ENCODE measurements at regions not wholly inside any gene's neighbourhood (a gene's known extent, or its start where the extent isn't known, plus 50 kb on each side); places are given as distances from the start of the nearest gene placed in this dataset.

DNA sequence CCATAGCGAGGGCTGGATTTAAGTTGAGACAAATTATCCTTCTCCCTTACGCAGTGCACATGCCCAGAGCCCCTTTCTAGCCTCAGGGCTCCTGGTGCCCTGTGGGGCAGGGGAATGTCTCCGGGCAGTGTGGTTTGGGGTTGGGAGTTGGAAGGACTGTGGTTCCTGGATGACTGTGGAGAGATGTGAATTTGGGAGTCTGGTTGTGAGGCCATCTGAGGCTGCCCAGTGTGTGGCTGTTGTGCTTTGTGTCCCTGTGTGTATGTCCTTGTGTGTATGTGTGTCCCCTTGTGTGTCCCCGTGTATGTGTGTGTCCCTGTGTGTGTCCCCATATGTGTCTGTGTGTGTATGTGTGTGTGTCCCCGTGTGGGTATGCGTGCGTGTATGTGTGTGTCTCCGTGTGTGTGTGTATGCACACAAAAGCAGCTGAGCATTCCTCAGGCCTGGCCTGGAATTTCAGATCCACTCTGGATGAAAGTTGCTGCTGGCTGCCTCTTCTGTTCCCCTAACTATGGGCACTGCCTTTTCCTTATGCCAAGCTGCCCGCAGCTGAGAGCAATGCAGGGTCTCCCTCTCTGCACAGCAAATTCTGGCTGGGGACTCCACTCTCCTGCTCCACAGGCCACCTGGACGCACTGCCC lies 65.4 kb downstream of the UBIAD1 start:
- H3K9me2 ChIP-seq = no peaks in the 10 kb centered on the region
- no peak overlapping the region for H2AFZ ChIP-seq (ENCODE audit: low read depth)
- TF ChIP-seq RXRA (IDR thresholded peaks at IDR 0.05; ENCODE audit: borderline replicate concordance, low read depth) (no peak), TAF1 (IDR thresholded peaks at IDR 0.05; ENCODE audit: borderline replicate concordance, low read depth, low read length) (no peak), FOXJ3 (CRISPR knock-in tag; IDR thresholded peaks at IDR 0.05) (no peak), NFIC (IDR thresholded peaks at IDR 0.05; ENCODE audit: borderline replicate concordance) (no peak), FOXM1 (IDR thresholded peaks at IDR 0.05; ENCODE audit: low read depth) (no peak), TCF12 (IDR thresholded peaks at IDR 0.05) (no peak), ELF1 (IDR thresholded peaks at IDR 0.05) (no peak), FOSL2 (IDR thresholded peaks at IDR 0.05; ENCODE audit: borderline replicate concordance, low read depth) (no peak), EP300 (IDR thresholded peaks at IDR 0.05; ENCODE audit: borderline replicate concordance in 1 of 2, low read depth in 1 of 2, low read length in 1 of 2) (no peak), SMC3 (IDR thresholded peaks at IDR 0.05; ENCODE audit: low read depth, low read length) (no peak), POLR2AphosphoS5 (IDR thresholded peaks at IDR 0.05; ENCODE audit: low read depth, low read length) (no peak), NRF1 (IDR thresholded peaks at IDR 0.05; ENCODE audit: low read depth, low read length) (no peak), YY1 (IDR thresholded peaks at IDR 0.05; ENCODE audit: low read depth) (no peak)
- TF ChIP-seq, protein P1, sequence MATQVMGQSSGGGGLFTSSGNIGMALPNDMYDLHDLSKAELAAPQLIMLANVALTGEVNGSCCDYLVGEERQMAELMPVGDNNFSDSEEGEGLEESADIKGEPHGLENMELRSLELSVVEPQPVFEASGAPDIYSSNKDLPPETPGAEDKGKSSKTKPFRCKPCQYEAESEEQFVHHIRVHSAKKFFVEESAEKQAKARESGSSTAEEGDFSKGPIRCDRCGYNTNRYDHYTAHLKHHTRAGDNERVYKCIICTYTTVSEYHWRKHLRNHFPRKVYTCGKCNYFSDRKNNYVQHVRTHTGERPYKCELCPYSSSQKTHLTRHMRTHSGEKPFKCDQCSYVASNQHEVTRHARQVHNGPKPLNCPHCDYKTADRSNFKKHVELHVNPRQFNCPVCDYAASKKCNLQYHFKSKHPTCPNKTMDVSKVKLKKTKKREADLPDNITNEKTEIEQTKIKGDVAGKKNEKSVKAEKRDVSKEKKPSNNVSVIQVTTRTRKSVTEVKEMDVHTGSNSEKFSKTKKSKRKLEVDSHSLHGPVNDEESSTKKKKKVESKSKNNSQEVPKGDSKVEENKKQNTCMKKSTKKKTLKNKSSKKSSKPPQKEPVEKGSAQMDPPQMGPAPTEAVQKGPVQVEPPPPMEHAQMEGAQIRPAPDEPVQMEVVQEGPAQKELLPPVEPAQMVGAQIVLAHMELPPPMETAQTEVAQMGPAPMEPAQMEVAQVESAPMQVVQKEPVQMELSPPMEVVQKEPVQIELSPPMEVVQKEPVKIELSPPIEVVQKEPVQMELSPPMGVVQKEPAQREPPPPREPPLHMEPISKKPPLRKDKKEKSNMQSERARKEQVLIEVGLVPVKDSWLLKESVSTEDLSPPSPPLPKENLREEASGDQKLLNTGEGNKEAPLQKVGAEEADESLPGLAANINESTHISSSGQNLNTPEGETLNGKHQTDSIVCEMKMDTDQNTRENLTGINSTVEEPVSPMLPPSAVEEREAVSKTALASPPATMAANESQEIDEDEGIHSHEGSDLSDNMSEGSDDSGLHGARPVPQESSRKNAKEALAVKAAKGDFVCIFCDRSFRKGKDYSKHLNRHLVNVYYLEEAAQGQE (IDR thresholded peaks at IDR 0.05; ENCODE audit: low read depth, low read length) = no peak
- TF ChIP-seq, protein P2, sequence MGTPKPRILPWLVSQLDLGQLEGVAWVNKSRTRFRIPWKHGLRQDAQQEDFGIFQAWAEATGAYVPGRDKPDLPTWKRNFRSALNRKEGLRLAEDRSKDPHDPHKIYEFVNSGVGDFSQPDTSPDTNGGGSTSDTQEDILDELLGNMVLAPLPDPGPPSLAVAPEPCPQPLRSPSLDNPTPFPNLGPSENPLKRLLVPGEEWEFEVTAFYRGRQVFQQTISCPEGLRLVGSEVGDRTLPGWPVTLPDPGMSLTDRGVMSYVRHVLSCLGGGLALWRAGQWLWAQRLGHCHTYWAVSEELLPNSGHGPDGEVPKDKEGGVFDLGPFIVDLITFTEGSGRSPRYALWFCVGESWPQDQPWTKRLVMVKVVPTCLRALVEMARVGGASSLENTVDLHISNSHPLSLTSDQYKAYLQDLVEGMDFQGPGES (IDR thresholded peaks at IDR 0.05; ENCODE audit: low read depth, low read length) = no peak
- TF ChIP-seq, protein P3, sequence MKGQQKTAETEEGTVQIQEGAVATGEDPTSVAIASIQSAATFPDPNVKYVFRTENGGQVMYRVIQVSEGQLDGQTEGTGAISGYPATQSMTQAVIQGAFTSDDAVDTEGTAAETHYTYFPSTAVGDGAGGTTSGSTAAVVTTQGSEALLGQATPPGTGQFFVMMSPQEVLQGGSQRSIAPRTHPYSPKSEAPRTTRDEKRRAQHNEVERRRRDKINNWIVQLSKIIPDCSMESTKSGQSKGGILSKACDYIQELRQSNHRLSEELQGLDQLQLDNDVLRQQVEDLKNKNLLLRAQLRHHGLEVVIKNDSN (IDR thresholded peaks at IDR 0.05; ENCODE audit: borderline replicate concordance, low read depth) = no peak

More for the DNA sequence above, 65.4 kb downstream of the UBIAD1 start:
- no peaks in the 10 kb centered on the region; the same call in 1 of the 2 replicates for H3K27me3 ChIP-seq (ENCODE audit: insufficient read depth)
- H4K20me1 ChIP-seq (ENCODE audit: insufficient read depth) = no peaks in the 10 kb centered on the region
- no peaks in the 10 kb centered on the region for H3K36me3 ChIP-seq (replicated peaks in 1 of 2; ENCODE audit: control insufficient read depth in 1 of 2, insufficient read depth in 2 of 2, low read length in 1 of 2)
- WGBS (ENCODE audit: low lambda C conversion rate) = 62% methylated on average over 5 of the region's 10 CpGs
- H3K4me3 ChIP-seq (ENCODE audit: low read depth in 2 of 2, low read length in 1 of 2) = no peak overlapping the region
- no peak for DNase-seq
- no peaks in the 10 kb centered on the region for H3K9me3 ChIP-seq
- CTCF ChIA-PET = interaction anchor here (0.7 to 2.0 kb wide), 17 partner anchors 11 to 307 kb away, joined by 3 to 10 read pairs (median 4); partner anchors contain the start of gene DISP3
- no peaks in the 10 kb centered on the region for H3K79me2 ChIP-seq (ENCODE audit: insufficient read depth)
- H3K27ac ChIP-seq (ENCODE audit: low read depth in 2 of 2, low read length in 1 of 2) = no peak overlapping the region
- POLR2A ChIA-PET = no interaction called here
- H3K4me2 ChIP-seq = no peak overlapping the region
- peaks cover 0 to 36% of the 10 kb centered on the region in 2 experiments; a peak in 1 of 4 replicates for H3K4me1 ChIP-seq (ENCODE audit: control insufficient read depth in 1 of 2, insufficient read depth in 2 of 2, low read depth in 1 of 2, low read length in 1 of 2)
- H3F3A ChIP-seq (replicated peaks; ENCODE audit: insufficient read depth) = no peaks in the 10 kb centered on the region
- H3K9ac ChIP-seq = no peak overlapping the region
